Colonic mucosa (tissue), 4 donors: ENCODE measurements at regions not wholly inside any gene's neighbourhood (a gene's known extent, or its start where the extent isn't known, plus 50 kb on each side); places are given as distances from the start of the nearest gene placed in this dataset.

Source experiments
- DNase-seq: peaks from one replicate; pipeline ENCODE4 v3.0.0-alpha.2; 2020
- H3K27ac ChIP-seq: fragments of 200-600 bp; one replicate; pipeline ENCODE4 v1.8.0; 2021
- H3K27me3 ChIP-seq: fragments of 200-600 bp; one replicate; pipeline ENCODE4 v1.8.0; 2021
- H3K36me3 ChIP-seq: fragments of 200-600 bp; one replicate; pipeline ENCODE4 v1.8.0; 2021
- H3K4me1 ChIP-seq: fragments of 200-600 bp; one replicate; pipeline ENCODE4 v1.8.0; 2021; ENCODE audit warnings: mild to moderate bottlenecking
- H3K4me3 ChIP-seq: fragments of 200-600 bp; one replicate; pipeline ENCODE4 v1.8.0; 2021
- H3K9ac ChIP-seq, 2 donors: one replicate each; pipeline ENCODE4 v1.7.0; 2013; ENCODE audit warnings: control low read depth in 2 of 2, low read depth in 2 of 2, low read length in 2 of 2
- H3K9me3 ChIP-seq: fragments of 200-600 bp; one replicate; pipeline ENCODE4 v1.8.0; 2021
- intact Hi-C: fragments of 100-400 bp; cut with DNase I; formaldehyde crosslinking; loops from one replicate; pipeline ENCODE4 v1.14.1; 2022
- TF ChIP-seq, protein P1 (sequence below): fragments of 200-600 bp; IDR thresholded peaks from one replicate; pipeline ENCODE4 v1.8.0; 2022; ENCODE audit warnings: antibody characterized with exemption, mild to moderate bottlenecking
- donor health status: healthy.
- donor health status: DM: no; HTN: no; CAD: no.
- donor health status: DM: no; HTN: no; CAD: no.

DNA sequence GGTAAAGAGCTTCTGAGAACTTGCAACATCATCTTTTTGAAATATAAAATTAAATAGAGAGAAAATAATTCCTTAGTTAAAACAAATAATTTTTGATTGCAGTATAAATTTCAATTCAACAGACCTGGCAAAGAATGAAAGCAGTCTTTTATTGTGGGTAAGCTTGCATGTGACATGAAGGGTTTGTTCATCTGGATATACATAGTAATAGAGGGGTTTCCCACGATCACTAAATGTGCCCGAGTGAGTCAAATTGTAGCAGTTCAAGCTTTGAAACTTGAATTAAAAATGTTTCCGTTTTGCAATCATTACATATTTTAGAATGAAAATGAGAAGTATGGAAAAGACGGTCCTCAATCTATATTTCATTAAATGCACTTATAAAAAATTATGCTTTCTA is 658.4 kb upstream of the MBL2 start:
- TF ChIP-seq, protein P1, sequence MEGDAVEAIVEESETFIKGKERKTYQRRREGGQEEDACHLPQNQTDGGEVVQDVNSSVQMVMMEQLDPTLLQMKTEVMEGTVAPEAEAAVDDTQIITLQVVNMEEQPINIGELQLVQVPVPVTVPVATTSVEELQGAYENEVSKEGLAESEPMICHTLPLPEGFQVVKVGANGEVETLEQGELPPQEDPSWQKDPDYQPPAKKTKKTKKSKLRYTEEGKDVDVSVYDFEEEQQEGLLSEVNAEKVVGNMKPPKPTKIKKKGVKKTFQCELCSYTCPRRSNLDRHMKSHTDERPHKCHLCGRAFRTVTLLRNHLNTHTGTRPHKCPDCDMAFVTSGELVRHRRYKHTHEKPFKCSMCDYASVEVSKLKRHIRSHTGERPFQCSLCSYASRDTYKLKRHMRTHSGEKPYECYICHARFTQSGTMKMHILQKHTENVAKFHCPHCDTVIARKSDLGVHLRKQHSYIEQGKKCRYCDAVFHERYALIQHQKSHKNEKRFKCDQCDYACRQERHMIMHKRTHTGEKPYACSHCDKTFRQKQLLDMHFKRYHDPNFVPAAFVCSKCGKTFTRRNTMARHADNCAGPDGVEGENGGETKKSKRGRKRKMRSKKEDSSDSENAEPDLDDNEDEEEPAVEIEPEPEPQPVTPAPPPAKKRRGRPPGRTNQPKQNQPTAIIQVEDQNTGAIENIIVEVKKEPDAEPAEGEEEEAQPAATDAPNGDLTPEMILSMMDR: no peak
- DNase-seq: no peak
- Histone ChIP-seq H3K36me3 (no peaks in the 10 kb centered on the region), H3K4me1 (no peaks in the 10 kb centered on the region), H3K27ac (no peak overlapping the region), H3K27me3 (no peaks in the 10 kb centered on the region), H3K9ac (no peak overlapping the region), H3K4me3 (no peak overlapping the region), H3K9me3 (no peaks in the 10 kb centered on the region)
- intact Hi-C loops: no loop called here

DNA sequence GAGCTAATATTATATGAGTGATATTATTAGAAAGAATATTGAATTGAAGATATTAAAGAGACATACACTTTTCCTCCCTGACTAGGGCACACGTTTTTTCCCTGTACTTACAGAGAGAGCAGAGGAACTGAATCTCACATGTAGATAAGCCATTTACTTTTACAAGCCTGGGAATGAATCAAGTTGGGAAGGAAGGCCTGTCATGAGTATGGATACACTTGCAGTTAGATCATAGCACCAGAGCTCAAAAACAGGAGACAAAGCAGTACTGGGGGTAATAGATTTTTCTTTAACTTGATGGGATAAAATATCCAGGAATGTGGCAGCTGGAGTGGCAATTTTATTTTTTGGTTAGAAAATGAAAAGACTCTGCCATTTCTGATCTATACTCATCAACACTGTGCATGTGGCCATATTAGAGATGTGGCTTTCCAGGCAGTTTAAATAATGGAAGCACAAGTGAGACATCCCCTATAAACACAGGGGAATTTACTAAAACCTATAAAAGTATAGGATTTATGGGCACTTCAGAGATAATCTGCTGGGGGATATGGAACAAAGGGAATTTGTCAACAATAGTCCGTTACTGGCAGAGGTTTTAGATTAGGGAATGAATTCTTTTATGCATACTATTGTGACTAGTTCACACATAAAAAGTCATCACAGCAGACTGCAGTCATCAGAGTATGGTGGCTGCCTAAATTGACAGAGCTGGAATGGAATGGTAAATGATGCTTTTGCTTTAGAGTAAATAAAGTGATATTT is 657.7 kb upstream of the MBL2 start:
- H3K4me1 ChIP-seq: no peaks in the 10 kb centered on the region
- H3K9me3 ChIP-seq: no peaks in the 10 kb centered on the region
- no peak overlapping the region for H3K27ac ChIP-seq
- H3K27me3 ChIP-seq: no peaks in the 10 kb centered on the region
- H3K36me3 ChIP-seq: no peaks in the 10 kb centered on the region
- intact Hi-C loops: no loop called here
- TF ChIP-seq, protein P1: no peak
- H3K9ac ChIP-seq: no peak overlapping the region
- no peak for DNase-seq
- no peak overlapping the region for H3K4me3 ChIP-seq

DNA sequence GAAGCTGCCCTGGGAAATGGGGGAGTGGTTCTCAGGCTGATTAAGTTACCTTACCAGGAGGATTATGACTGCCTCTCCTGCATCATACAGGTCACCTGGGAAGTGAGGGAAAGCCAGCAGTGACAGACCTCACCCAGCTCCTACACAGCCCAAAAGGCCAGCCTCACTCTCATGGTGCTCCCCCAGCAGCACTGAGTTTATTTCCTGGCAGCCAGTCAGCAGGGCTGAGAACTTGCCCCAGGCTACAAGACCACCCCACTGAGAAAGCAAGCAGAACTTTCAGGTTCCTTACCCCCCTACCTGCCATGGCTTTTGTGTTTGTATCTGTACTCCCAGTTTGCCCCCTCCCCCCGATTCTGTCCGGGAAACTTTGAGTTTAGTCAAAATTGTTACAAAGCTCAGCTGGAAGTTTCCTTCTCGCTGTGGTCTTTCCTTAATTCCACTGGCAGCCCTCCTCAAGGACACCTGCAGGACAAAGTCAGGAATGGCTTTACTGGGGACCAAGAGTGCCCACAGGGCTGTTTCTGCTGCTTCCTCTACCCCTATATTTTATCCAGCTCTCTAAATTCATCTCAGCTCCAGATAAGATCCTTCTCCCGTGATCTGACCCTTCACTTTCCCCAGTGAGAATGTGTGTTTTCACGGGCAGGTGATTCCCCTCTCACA is 649.8 kb upstream of the MBL2 start:
- intact Hi-C loops: no loop called here
- Histone ChIP-seq H3K36me3 (no peaks in the 10 kb centered on the region), H3K9me3 (no peaks in the 10 kb centered on the region), H3K27ac (no peak overlapping the region), H3K27me3 (no peaks in the 10 kb centered on the region), H3K4me3 (no peak overlapping the region), H3K9ac (no peak overlapping the region), H3K4me1 (no peaks in the 10 kb centered on the region)
- TF ChIP-seq, protein P1: no peak
- DNase-seq: no peak

DNA sequence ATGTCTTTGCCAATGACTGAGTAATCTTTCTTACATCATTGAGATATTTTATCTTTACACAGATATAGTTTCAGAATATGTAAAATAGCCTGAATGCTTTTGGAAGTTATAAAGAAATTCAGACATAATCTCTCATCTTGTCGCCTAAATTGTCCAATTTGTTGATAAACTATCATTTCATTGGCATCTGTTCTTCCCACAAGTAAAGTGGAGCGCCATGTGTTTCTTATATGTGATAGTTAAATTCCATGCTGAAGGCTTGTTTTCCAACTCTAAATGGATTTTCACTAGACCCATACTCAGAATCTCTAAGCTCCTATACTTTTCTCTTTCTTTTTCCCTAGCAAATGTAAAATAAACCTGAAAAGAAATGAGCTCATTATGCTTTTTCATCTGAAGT is 640.1 kb upstream of the MBL2 start:
- H3K9me3 ChIP-seq: no peaks in the 10 kb centered on the region
- DNase-seq: no peak
- H3K27me3 ChIP-seq: no peaks in the 10 kb centered on the region
- H3K4me3 ChIP-seq: no peak overlapping the region
- intact Hi-C loops: no loop called here
- no peaks in the 10 kb centered on the region for H3K36me3 ChIP-seq
- no peak overlapping the region for H3K9ac ChIP-seq
- H3K27ac ChIP-seq: no peak overlapping the region
- TF ChIP-seq, protein P1: no peak
- peaks cover 3% of the 10 kb centered on the region for H3K4me1 ChIP-seq

DNA sequence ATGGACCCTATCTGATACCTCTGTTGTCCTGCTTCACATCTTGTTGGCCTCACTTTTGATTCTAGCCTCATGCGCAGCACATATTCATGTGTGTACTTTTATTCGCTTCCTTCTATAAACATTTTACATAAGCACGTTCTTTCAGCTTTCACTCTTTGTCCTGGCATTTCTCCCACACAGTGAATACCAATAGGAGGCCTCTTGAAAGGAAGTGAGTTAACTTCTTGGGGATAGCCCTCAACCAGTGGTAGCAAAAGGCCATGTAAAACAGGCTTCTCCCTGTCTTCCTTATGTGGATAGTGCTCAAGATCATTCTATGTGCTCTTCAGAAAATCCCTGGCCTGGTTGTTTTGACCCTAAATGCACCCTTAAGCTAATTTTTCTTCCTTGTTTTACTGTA is 633.9 kb upstream of the MBL2 start:
- intact Hi-C loops: no loop called here
- Histone ChIP-seq H3K4me3 (no peak overlapping the region), H3K9ac (no peak overlapping the region), H3K27ac (no peak overlapping the region), H3K27me3 (no peaks in the 10 kb centered on the region), H3K36me3 (no peaks in the 10 kb centered on the region), H3K4me1 (peaks cover 3% of the 10 kb centered on the region), H3K9me3 (no peaks in the 10 kb centered on the region)
- TF ChIP-seq, protein P1: no peak
- DNase-seq: no peak
